DND-41 (cell line): ENCODE measurements at regions not wholly inside any gene's neighbourhood (a gene's known extent, or its start where the extent isn't known, plus 50 kb on each side); places are given as distances from the start of the nearest gene placed in this dataset.

Source experiments
- ATAC-seq: fragments of 200-7000 bp; cut with Tn5 transposase; 3 replicates; pipeline ENCODE4 v1.9.1; 2021; ENCODE audit warnings: low read depth; ENCODE audit not compliant: insufficient read depth
- DNase-seq: peaks from one replicate; pipeline ENCODE4 v3.0.0-alpha.2; 2020
- H2AFZ ChIP-seq: 2 replicates; pipeline ENCODE4 v1.6.0; 2012; ENCODE audit warnings: low read depth, low read length
- H3K27ac ChIP-seq: 2 replicates; pipeline ENCODE4 v1.5.1; 2012; ENCODE audit warnings: low read length, inconsistent platforms
- H3K27me3 ChIP-seq: fragments of 200-600 bp; sonication (generic); 2 replicates; pipeline ENCODE4 v1.6.0; 2012; ENCODE audit warnings: low read length, mild to moderate bottlenecking, inconsistent platforms; ENCODE audit not compliant: insufficient read depth, poor library complexity
- H3K36me3 ChIP-seq: 2 replicates; pipeline ENCODE4 v1.5.1; 2012; ENCODE audit warnings: low read length, inconsistent platforms; ENCODE audit not compliant: insufficient read depth
- H3K4me1 ChIP-seq: 2 replicates; pipeline ENCODE4 v1.5.1; 2012; ENCODE audit warnings: mild to moderate bottlenecking, low read length; ENCODE audit not compliant: insufficient read depth
- H3K4me2 ChIP-seq: 2 replicates; pipeline ENCODE4 v1.6.0; 2012; ENCODE audit warnings: mild to moderate bottlenecking, moderate library complexity, low read length, inconsistent platforms; ENCODE audit not compliant: insufficient read depth
- H3K4me3 ChIP-seq, 2 experiments: fragments of 200-600 bp in 1 of 2; shearing (Covaris generic) in 1 of 2; 2 replicates each; pipeline ENCODE4 v1.5.1; 2012 to 2016; ENCODE audit warnings: inconsistent platforms in 2 of 2, low read length in 2 of 2, mild to moderate bottlenecking in 2 of 2, low read depth in 1 of 2, moderate library complexity in 1 of 2
- H3K79me2 ChIP-seq: 2 replicates; pipeline ENCODE4 v1.6.0; 2012; ENCODE audit warnings: low read length, inconsistent platforms; ENCODE audit not compliant: insufficient read depth
- H3K9ac ChIP-seq: 2 replicates; pipeline ENCODE4 v1.6.0; 2012; ENCODE audit warnings: low read depth, mild to moderate bottlenecking, inconsistent platforms, low read length, moderate library complexity
- H3K9me3 ChIP-seq: 2 replicates; pipeline ENCODE4 v1.5.1; 2012; ENCODE audit warnings: low read length, moderate library complexity, mild to moderate bottlenecking, inconsistent platforms; ENCODE audit not compliant: insufficient read depth, severe bottlenecking
- H4K20me1 ChIP-seq: 2 replicates; pipeline ENCODE4 v1.6.0; 2012; ENCODE audit warnings: low read length; ENCODE audit not compliant: insufficient read depth
- CTCF ChIP-seq: IDR thresholded peaks from 2 replicates; pipeline ENCODE4 v1.5.1; 2012; ENCODE audit warnings: borderline replicate concordance, low read length, moderate library complexity, mild to moderate bottlenecking; ENCODE audit not compliant: poor library complexity, severe bottlenecking; ENCODE audit errors: extremely low read depth
- EZH2 ChIP-seq: IDR thresholded peaks from 3 replicates; pipeline ENCODE4 v1.6.1; 2012; ENCODE audit warnings: borderline replicate concordance, low read depth, mild to moderate bottlenecking, moderate library complexity, low read length, inconsistent platforms; ENCODE audit not compliant: severe bottlenecking

DNA sequence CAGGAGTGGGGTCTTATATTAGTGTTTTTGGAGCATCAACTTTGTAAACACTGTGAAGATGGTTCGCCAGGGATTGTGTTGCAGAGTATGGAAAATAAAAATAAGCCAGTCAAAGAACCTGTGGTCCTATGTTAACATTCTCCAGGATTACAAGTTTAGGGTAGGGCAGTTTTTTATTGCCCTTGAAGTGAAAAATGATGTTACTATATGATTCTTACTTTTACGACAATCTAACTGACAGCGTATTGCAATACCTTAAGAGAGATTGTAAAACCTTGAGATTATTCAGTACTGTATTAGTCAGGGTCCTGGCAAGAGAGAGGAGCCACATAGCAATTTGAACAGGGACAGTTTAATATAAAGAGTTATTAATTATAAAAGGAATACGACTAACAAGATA, 144.7 kb upstream of the ZNF608 start:
- no peak overlapping the region for H3K4me3 ChIP-seq
- ATAC-seq, result no peak
- no peak overlapping the region for H2AFZ ChIP-seq
- no peak overlapping the region for H3K4me2 ChIP-seq
- TF ChIP-seq EZH2 (no peak), CTCF (no peak)
- H3K9ac ChIP-seq, result no peak overlapping the region
- no peaks in the 10 kb centered on the region for H3K9me3 ChIP-seq
- no peaks in the 10 kb centered on the region for H3K27me3 ChIP-seq
- no peak overlapping the region for H3K27ac ChIP-seq
- H4K20me1 ChIP-seq, result no peaks in the 10 kb centered on the region
- DNase-seq, result no peak
- H3K79me2 ChIP-seq, result no peaks in the 10 kb centered on the region
- no peaks in the 10 kb centered on the region for H3K36me3 ChIP-seq
- peaks cover 45% of the 10 kb centered on the region for H3K4me1 ChIP-seq

GRCh38 chr5:124892185-124892848, 145.9 kb upstream of the ZNF608 start:
- Histone ChIP-seq H3K79me2 (no peaks in the 10 kb centered on the region), H3K4me2 (no peak overlapping the region), H3K9me3 (no peaks in the 10 kb centered on the region), H3K9ac (no peak overlapping the region), H3K27me3 (no peaks in the 10 kb centered on the region), H3K4me3 (no peak overlapping the region), H4K20me1 (no peaks in the 10 kb centered on the region), H3K27ac (no peak overlapping the region), H3K4me1 (peaks cover 35% of the 10 kb centered on the region), H2AFZ (no peak overlapping the region), H3K36me3 (no peaks in the 10 kb centered on the region)
- no peak for ATAC-seq
- TF ChIP-seq EZH2 (no peak), CTCF (no peak)
- no peak for DNase-seq

DNA sequence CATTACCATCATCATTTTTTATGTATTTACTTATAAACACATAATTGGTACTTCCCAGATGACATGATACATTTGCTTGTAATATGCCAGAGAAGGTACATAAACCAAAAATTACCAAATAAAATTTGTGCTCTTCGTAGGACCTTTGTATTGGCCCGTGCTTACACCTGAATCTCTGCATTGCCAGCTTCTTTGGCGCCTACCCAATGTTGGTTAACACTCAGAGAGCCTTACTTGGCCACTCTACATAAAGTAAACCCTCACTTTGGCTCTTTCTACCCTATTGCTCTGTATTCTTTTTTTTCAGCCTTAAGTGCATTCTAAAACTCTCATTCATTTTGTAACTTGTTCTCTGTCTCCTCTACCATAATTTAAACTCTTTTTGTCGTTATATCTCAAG, 148.1 kb upstream of the ZNF608 start:
- Histone ChIP-seq H3K9me3 (no peaks in the 10 kb centered on the region), H3K4me2 (no peak overlapping the region), H3K27ac (no peak overlapping the region), H3K36me3 (no peaks in the 10 kb centered on the region), H4K20me1 (no peaks in the 10 kb centered on the region), H3K4me1 (peaks cover 13% of the 10 kb centered on the region), H3K79me2 (no peaks in the 10 kb centered on the region), H3K27me3 (no peaks in the 10 kb centered on the region), H3K4me3 (no peak overlapping the region), H2AFZ (no peak overlapping the region), H3K9ac (no peak overlapping the region)
- ATAC-seq (no peak), DNase-seq (no peak)
- TF ChIP-seq EZH2, result no peak
- TF ChIP-seq CTCF, result no peak
